Stomach (tissue), 8 donors: ENCODE measurements at regions not wholly inside any gene's neighbourhood (a gene's known extent, or its start where the extent isn't known, plus 50 kb on each side); places are given as distances from the start of the nearest gene placed in this dataset.

ENCODE experiments used
- DNase-seq, 2 donors: peaks; one replicate each; pipeline versions ENCODE4 v3.0.0 to v3.0.0-alpha.2; 2013 to 2019
- H3K27ac ChIP-seq, 5 donors: fragments of 200-600 bp in 4 of 5; sonication (generic) in 4 of 5; one replicate each; pipeline ENCODE4 v1.5.1; 2013 to 2019; ENCODE audit warnings: mild to moderate bottlenecking in 1 of 5, moderate library complexity in 1 of 5
- H3K27me3 ChIP-seq, 3 donors: fragments of 200-600 bp; sonication (generic); one replicate each; pipeline ENCODE4 v1.5.1; 2017 to 2019; ENCODE audit warnings: mixed run types in 1 of 3
- H3K36me3 ChIP-seq, 4 donors: fragments of 200-600 bp; sonication (generic); 1 replicate in 3 of 4; 2 replicates in 1 of 4; pipeline ENCODE4 v1.5.1; 2016 to 2019
- H3K4me1 ChIP-seq, 4 donors: fragments of 200-600 bp; sonication (generic); one replicate each; pipeline ENCODE4 v1.5.1; 2016 to 2019
- H3K4me3 ChIP-seq, 4 donors: fragments of 200-600 bp; sonication (generic) in 3 of 4; one replicate each; pipeline ENCODE4 v1.5.1; 2016 to 2019; ENCODE audit warnings: mild to moderate bottlenecking in 1 of 4
- H3K9me3 ChIP-seq, 4 donors: fragments of 200-600 bp; sonication (generic); one replicate each; pipeline ENCODE4 v1.5.1; 2016 to 2019
- EP300 ChIP-seq: sonication (generic); formaldehyde crosslinking; IDR thresholded peaks from one replicate; pipeline ENCODE4 v1.6.1; 2017; ENCODE audit warnings: antibody characterized with exemption
- POLR2A ChIP-seq, 4 donors: fragments of 450-650 bp; IDR thresholded peaks; one replicate each; pipeline ENCODE4 v1.6.1; 2016; ENCODE audit warnings: antibody characterized with exemption in 4 of 4, control low read depth in 2 of 4, mild to moderate bottlenecking in 1 of 4, moderate library complexity in 1 of 4
- POLR2AphosphoS5 ChIP-seq, 3 donors: sonication (generic); formaldehyde crosslinking; IDR thresholded peaks; one replicate each; pipeline ENCODE4 v1.6.1; 2016; ENCODE audit warnings: antibody characterized with exemption in 3 of 3
- WGBS, 5 donors: extraction: QIAGEN DNeasy Blood & Tissue Kit in 3 of 5; methylation state at CpG; one replicate each; pipeline versions ENCODE4 v1.1.5 to v1.1.7; 2013 to 2018; 5-methylcytosine and 5-hydroxymethylcytosine counted together
- intact Hi-C: fragments of 100-400 bp; cut with DNase I; formaldehyde crosslinking; loops from one replicate; pipeline ENCODE4 v1.15.1; 2023; ENCODE audit warnings: low total_unique reads
- TF ChIP-seq, protein P1 (sequence below), 7 experiments: fragments of 450-650 bp in 4 of 7; fragments of 200-600 bp in 3 of 7; sonication (generic) in 3 of 7; IDR thresholded peaks; one replicate each; pipeline ENCODE4 v1.5.1; 2016 to 2019; ENCODE audit warnings: antibody characterized with exemption in 7 of 7, control low read depth in 2 of 7, mild to moderate bottlenecking in 1 of 7
- donor health status: healthy with polysubstance abuse.
- donor health status: Bipolar disorder and iron deficiency.
- donor health status: healthy.

DNA sequence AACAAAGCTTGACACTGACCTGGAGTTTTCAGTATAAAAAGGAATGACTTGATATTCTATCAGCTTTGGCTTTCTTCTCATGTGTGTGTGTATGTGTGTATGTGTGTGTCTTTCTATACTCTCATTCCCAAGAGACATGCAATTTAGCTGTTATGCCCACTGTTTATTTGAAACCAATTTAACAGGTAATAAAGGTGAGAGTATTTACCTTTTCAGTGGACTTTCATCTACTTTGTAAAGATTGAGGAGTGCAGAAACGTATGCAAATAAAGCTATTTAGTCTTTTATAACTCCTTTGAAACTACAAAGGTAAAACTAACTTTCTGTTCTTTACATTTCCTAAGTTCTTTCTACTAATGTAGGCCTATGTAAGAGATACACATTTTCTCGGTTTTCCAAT lies 103.5 kb upstream of the HS3ST5 start:
- H3K36me3 ChIP-seq: no peaks in the 10 kb centered on the region
- WGBS, 5 donors: 30 to 47% (median 38%) methylated on average over 2 of the region's 2 CpGs
- DNase-seq: no peak
- H3K4me1 ChIP-seq: no peaks in the 10 kb centered on the region
- H3K27me3 ChIP-seq: no peaks in the 10 kb centered on the region
- H3K27ac ChIP-seq: no peak overlapping the region
- intact Hi-C loops: no loop called here
- TF ChIP-seq POLR2AphosphoS5 (IDR thresholded peaks at IDR 0.05) (no peak), EP300 (no peak), POLR2A (IDR thresholded peaks at IDR 0.05) (no peak)
- TF ChIP-seq, protein P1, sequence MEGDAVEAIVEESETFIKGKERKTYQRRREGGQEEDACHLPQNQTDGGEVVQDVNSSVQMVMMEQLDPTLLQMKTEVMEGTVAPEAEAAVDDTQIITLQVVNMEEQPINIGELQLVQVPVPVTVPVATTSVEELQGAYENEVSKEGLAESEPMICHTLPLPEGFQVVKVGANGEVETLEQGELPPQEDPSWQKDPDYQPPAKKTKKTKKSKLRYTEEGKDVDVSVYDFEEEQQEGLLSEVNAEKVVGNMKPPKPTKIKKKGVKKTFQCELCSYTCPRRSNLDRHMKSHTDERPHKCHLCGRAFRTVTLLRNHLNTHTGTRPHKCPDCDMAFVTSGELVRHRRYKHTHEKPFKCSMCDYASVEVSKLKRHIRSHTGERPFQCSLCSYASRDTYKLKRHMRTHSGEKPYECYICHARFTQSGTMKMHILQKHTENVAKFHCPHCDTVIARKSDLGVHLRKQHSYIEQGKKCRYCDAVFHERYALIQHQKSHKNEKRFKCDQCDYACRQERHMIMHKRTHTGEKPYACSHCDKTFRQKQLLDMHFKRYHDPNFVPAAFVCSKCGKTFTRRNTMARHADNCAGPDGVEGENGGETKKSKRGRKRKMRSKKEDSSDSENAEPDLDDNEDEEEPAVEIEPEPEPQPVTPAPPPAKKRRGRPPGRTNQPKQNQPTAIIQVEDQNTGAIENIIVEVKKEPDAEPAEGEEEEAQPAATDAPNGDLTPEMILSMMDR (IDR thresholded peaks at IDR 0.05): no peak
- no peaks in the 10 kb centered on the region for H3K9me3 ChIP-seq
- no peak overlapping the region for H3K4me3 ChIP-seq

DNA sequence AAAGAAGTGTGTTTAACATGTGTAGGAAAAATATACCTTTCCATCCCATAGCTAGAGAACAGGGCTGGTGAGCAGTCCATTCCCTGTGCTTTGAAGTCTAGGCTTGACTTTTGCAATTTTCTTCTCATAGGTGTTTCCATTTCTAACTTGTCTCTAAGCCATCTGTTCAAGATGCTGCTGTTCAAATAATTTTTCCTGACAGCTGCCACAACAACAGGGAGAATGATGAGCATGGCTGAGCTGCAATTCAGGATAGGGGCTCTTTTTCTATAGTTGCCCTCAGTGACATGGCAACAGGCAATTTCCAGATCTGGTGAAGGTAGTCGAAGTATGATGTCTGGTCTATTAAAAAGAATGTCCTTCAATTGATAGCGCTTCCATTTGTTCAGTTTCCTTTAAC lies 103.0 kb upstream of the HS3ST5 start:
- intact Hi-C loops: no loop called here
- Histone ChIP-seq H3K4me1 (no peaks in the 10 kb centered on the region), H3K27ac (no peak overlapping the region), H3K4me3 (no peak overlapping the region), H3K27me3 (no peaks in the 10 kb centered on the region), H3K9me3 (no peaks in the 10 kb centered on the region), H3K36me3 (no peaks in the 10 kb centered on the region)
- no peak for TF ChIP-seq POLR2AphosphoS5 (IDR thresholded peaks at IDR 0.05)
- TF ChIP-seq POLR2A (IDR thresholded peaks at IDR 0.05): no peak
- TF ChIP-seq, protein P1 (IDR thresholded peaks at IDR 0.05): no peak
- TF ChIP-seq EP300: no peak
- DNase-seq: no peak
- WGBS, 5 donors: 87 to 93% (median 92%) methylated on average over 2 of the region's 2 CpGs

DNA sequence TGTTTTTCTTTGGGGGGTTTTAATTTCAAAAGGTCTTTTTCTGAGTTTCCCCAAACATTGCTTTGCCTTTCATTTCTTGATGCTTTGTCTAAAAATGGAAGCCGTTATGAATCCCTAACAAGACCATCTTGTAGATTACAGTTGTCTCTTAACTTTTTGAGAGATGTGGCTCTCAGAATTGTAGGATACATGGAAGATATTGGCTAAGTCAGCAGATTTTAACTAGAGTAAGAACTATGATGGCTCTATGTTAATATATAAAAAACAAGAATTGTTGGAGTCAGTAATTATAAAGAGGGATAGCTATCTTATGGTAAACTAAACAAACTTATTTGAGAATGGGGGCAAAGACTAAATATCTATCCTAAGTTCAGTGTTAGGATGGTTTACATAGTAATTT lies 96.6 kb upstream of the HS3ST5 start:
- 79 to 96% (median 90%) methylated on average over 1 of the region's 1 CpG for WGBS, 5 donors
- Histone ChIP-seq H3K9me3 (no peaks in the 10 kb centered on the region), H3K4me1 (no peaks in the 10 kb centered on the region), H3K36me3 (no peaks in the 10 kb centered on the region), H3K4me3 (no peak overlapping the region), H3K27ac (no peak overlapping the region), H3K27me3 (no peaks in the 10 kb centered on the region)
- no peak for DNase-seq
- intact Hi-C loops: no loop called here
- no peak for TF ChIP-seq EP300

DNA sequence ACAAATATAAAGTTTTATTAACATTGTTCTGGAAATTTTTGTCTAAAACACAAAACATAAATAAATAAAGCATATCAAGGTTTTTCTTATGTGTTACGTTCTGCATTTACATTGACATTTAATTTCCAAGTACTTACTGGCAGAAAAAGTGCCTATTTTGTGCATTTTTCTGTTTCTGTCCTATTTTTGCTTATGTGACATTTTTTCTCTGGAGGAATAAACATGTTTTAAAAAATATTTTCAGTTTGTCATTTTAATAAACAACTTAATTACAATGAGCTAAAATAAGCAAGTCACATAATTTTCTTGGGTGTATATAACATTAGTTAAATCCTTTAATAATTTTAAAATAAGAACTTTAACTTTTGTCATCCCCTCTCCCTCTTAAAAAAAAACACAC lies 94.4 kb upstream of the HS3ST5 start:
- Histone ChIP-seq H3K4me1 (no peaks in the 10 kb centered on the region), H3K4me3 (no peak overlapping the region), H3K27ac (no peak overlapping the region), H3K36me3 (no peaks in the 10 kb centered on the region), H3K9me3 (no peaks in the 10 kb centered on the region), H3K27me3 (no peaks in the 10 kb centered on the region)
- 69 to 89% (median 84%) methylated on average over 1 of the region's 1 CpG for WGBS, 5 donors
- TF ChIP-seq POLR2AphosphoS5 (IDR thresholded peaks at IDR 0.05) (no peak), POLR2A (IDR thresholded peaks at IDR 0.05) (no peak), EP300 (no peak)
- TF ChIP-seq, protein P1 (IDR thresholded peaks at IDR 0.05): no peak
- intact Hi-C loops: no loop called here
- DNase-seq: no peak

DNA sequence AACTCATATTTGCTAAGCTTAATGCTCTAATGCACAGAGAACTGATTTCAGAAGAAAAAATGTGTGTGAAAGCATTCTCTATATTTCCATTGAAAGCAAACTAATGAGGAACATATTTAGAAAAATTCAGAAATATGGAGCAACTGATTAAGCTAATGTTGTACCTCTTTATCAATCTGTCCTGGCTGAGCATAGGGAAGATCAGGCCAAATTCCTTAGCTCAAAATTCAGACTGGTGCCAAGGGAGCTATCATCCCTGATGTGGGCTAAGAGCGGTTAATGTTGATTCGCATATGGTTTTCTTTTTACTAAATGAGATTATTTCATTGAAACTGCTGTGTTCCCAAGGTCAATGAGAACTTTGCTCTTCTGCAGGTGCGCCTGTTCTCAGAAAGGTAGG lies 93.9 kb upstream of the HS3ST5 start:
- intact Hi-C loops: no loop called here
- WGBS, 5 donors: 86 to 96% (median 93%) methylated on average over 3 of the region's 3 CpGs

More for the DNA sequence above, 93.9 kb upstream of the HS3ST5 start:
- no peaks in the 10 kb centered on the region for H3K9me3 ChIP-seq
- no peaks in the 10 kb centered on the region for H3K4me1 ChIP-seq
- no peak for DNase-seq
- TF ChIP-seq POLR2AphosphoS5 (IDR thresholded peaks at IDR 0.05) (no peak), POLR2A (IDR thresholded peaks at IDR 0.05) (no peak), EP300 (no peak)
- TF ChIP-seq, protein P1 (IDR thresholded peaks at IDR 0.05): no peak
- H3K36me3 ChIP-seq: no peaks in the 10 kb centered on the region
- no peak overlapping the region for H3K4me3 ChIP-seq
- no peaks in the 10 kb centered on the region for H3K27me3 ChIP-seq
- no peak overlapping the region for H3K27ac ChIP-seq
